ENCODE measurements at regions not wholly inside any gene's neighbourhood (a gene's known extent, or its start where the extent isn't known, plus 50 kb on each side); places are given as distances from the start of the nearest gene placed in this dataset.

- TF ChIP-seq CTCF (IDR thresholded peaks at IDR 0.05; ENCODE audit: insufficient read depth, low read depth, low read length), result no peak
- no peak for TF ChIP-seq EZH2 (IDR thresholded peaks at IDR 0.05; ENCODE audit: insufficient read depth, low read length)
These were observed 1071.2 kb downstream of the TYW1 start for GRCh38 chr7:68067845-68068244.

Measured in astrocyte (in vitro differentiated cells and primary cell).